ENCODE measurements at regions not wholly inside any gene's neighbourhood (a gene's known extent, or its start where the extent isn't known, plus 50 kb on each side); places are given as distances from the start of the nearest gene placed in this dataset.

DNA sequence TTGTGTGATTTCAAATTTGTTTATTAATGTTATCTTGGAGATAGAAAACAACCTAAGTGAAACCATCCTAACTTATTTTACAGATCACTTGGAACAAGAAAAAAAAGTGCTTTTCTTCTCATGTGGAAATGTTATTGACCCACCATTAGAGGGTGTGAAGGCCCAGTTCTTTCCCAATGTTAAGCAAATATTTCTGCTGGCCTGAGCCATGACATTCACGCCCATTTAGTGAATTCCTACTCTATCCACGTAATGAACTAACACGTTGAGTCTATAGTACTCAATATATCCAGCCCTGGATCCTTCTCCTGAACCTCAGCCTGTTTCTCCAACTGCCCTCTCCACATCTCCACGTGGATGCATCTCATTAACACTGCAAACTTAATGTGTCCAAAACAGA lies 180.6 kb upstream of the ZFP64 start:
- Histone ChIP-seq H3K36me3 (ENCODE audit: control insufficient read depth, insufficient read depth, low read length) (no peaks in the 10 kb centered on the region), H3K9me3 (peaks cover 14% of the 10 kb centered on the region), H3K27me3 (replicated peaks; ENCODE audit: control insufficient read depth, insufficient read depth, low read length) (no peaks in the 10 kb centered on the region), H3K4me1 (peaks cover 6% of the 10 kb centered on the region; the same call in 1 of the 2 replicates), H3K4me3 (ENCODE audit: low read depth, low read length) (no peak overlapping the region)
- H3K9me3 Mint-ChIP-seq (ENCODE audit: unreplicated experiment), result no peaks in the 10 kb centered on the region
- intact Hi-C loops (cut with micrococcal nuclease; ENCODE audit: unreplicated experiment), result no loop called here
- no peaks in the 10 kb centered on the region for H3K36me3 Mint-ChIP-seq (ENCODE audit: insufficient read depth, unreplicated experiment)
- TF ChIP-seq, protein P1, sequence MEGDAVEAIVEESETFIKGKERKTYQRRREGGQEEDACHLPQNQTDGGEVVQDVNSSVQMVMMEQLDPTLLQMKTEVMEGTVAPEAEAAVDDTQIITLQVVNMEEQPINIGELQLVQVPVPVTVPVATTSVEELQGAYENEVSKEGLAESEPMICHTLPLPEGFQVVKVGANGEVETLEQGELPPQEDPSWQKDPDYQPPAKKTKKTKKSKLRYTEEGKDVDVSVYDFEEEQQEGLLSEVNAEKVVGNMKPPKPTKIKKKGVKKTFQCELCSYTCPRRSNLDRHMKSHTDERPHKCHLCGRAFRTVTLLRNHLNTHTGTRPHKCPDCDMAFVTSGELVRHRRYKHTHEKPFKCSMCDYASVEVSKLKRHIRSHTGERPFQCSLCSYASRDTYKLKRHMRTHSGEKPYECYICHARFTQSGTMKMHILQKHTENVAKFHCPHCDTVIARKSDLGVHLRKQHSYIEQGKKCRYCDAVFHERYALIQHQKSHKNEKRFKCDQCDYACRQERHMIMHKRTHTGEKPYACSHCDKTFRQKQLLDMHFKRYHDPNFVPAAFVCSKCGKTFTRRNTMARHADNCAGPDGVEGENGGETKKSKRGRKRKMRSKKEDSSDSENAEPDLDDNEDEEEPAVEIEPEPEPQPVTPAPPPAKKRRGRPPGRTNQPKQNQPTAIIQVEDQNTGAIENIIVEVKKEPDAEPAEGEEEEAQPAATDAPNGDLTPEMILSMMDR (IDR thresholded peaks at IDR 0.05; ENCODE audit: insufficient read depth in 1 of 2, low read depth in 1 of 2, low read length in 1 of 2, severe bottlenecking in 1 of 2, unreplicated experiment in 1 of 2), result no peak
- H3K27ac Mint-ChIP-seq (ENCODE audit: unreplicated experiment), result no peak overlapping the region
- POLR2A ChIA-PET, result no interaction called here
- H3K4me3 Mint-ChIP-seq (ENCODE audit: unreplicated experiment), result no peak overlapping the region
- H3K4me1 Mint-ChIP-seq (ENCODE audit: low read depth, unreplicated experiment), result no peaks in the 10 kb centered on the region
- no TSS peak for BruUV-seq (replicated peaks)
- CTCF ChIA-PET, result interaction anchor here (0.5 to 1.3 kb wide), 2 partner anchors 22 to 59 kb away, joined by 4 to 5 read pairs; no protein-coding TSS in a partner anchor
- peaks cover 6% of the 10 kb centered on the region for H3K27me3 Mint-ChIP-seq (ENCODE audit: insufficient read depth, unreplicated experiment)
- DNase-seq, result no peak

DNA sequence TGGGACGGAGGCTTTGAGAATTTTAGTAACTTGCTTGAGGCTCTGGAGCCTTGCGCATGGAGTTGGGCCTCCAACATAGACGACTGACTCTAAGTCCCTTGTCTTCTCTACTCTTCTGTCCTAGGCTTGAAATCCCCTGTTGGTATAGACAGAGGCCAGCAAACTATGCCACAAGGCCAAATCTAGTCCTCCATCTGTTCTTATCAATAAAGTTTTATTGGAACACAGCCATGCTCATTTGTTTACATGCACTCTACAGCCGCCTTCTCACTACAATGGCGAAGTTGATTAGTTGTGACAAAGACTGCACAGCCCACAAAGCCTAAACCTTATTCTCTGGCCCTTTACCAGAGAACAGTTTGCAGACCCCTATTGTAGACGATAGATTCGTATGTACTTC lies 174.1 kb upstream of the ZFP64 start:
- Mint-ChIP-seq H3K36me3 (ENCODE audit: insufficient read depth, unreplicated experiment) (no peaks in the 10 kb centered on the region), H3K27me3 (ENCODE audit: insufficient read depth, unreplicated experiment) (peaks cover 6% of the 10 kb centered on the region), H3K9me3 (ENCODE audit: unreplicated experiment) (no peaks in the 10 kb centered on the region), H3K4me1 (ENCODE audit: low read depth, unreplicated experiment) (no peaks in the 10 kb centered on the region), H3K27ac (ENCODE audit: unreplicated experiment) (no peak overlapping the region), H3K4me3 (ENCODE audit: unreplicated experiment) (no peak overlapping the region)
- Histone ChIP-seq H3K27me3 (replicated peaks; ENCODE audit: control insufficient read depth, insufficient read depth, low read length) (no peaks in the 10 kb centered on the region), H3K9me3 (peaks cover 7% of the 10 kb centered on the region), H3K4me3 (ENCODE audit: low read depth, low read length) (no peak overlapping the region), H3K36me3 (ENCODE audit: control insufficient read depth, insufficient read depth, low read length) (no peaks in the 10 kb centered on the region), H3K4me1 (peaks cover 3% of the 10 kb centered on the region; the same call in 1 of the 2 replicates)
- TF ChIP-seq, protein P1 (IDR thresholded peaks at IDR 0.05; ENCODE audit: insufficient read depth in 1 of 2, low read depth in 1 of 2, low read length in 1 of 2, severe bottlenecking in 1 of 2, unreplicated experiment in 1 of 2), result no peak
- CTCF ChIA-PET, result interaction anchor here (0.6 kb wide), 1 partner anchor 17 kb away, joined by 3 read pairs; no protein-coding TSS in a partner anchor
- no peak for DNase-seq
- intact Hi-C loops (cut with micrococcal nuclease; ENCODE audit: unreplicated experiment), result no loop called here
- POLR2A ChIA-PET, result interaction anchor here (1.0 kb wide), 1 partner anchor 174 kb away, joined by 4 read pairs; the partner anchor contains the start of gene ZFP64
- BruUV-seq (replicated peaks), result no TSS peak

DNA sequence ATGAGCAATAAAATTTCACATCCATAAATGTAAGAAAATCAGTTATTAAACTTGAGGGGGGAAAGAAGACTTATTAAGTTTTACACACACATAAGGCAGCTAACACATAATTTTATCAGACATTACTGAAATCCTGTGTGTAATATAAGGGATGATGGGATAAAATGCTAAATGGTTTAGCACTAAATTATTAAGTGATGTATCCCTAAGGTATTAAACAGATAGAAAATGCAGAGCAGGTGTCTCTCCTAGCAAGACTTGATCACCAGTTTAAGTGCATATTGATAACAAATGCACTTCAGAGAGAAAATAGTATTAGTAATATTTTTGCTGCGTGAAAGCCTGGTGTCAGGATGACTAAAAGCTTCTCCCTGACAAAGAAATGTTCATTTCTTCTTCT lies 172.8 kb upstream of the ZFP64 start:
- Histone ChIP-seq H3K36me3 (ENCODE audit: control insufficient read depth, insufficient read depth, low read length) (no peaks in the 10 kb centered on the region), H3K4me3 (ENCODE audit: low read depth, low read length) (no peak overlapping the region), H3K9me3 (peaks cover under 1% of the 10 kb centered on the region; the same call in 1 of the 2 replicates), H3K27me3 (replicated peaks; ENCODE audit: control insufficient read depth, insufficient read depth, low read length) (no peaks in the 10 kb centered on the region), H3K4me1 (no peaks in the 10 kb centered on the region)
- H3K4me1 Mint-ChIP-seq (ENCODE audit: low read depth, unreplicated experiment), result no peaks in the 10 kb centered on the region
- TF ChIP-seq, protein P1 (IDR thresholded peaks at IDR 0.05; ENCODE audit: insufficient read depth in 1 of 2, low read depth in 1 of 2, low read length in 1 of 2, severe bottlenecking in 1 of 2, unreplicated experiment in 1 of 2), result no peak
- H3K9me3 Mint-ChIP-seq (ENCODE audit: unreplicated experiment), result no peaks in the 10 kb centered on the region
- H3K27ac Mint-ChIP-seq (ENCODE audit: unreplicated experiment), result no peak overlapping the region
- H3K4me3 Mint-ChIP-seq (ENCODE audit: unreplicated experiment), result no peak overlapping the region
- H3K27me3 Mint-ChIP-seq (ENCODE audit: insufficient read depth, unreplicated experiment), result peaks cover 13% of the 10 kb centered on the region
- intact Hi-C loops (cut with micrococcal nuclease; ENCODE audit: unreplicated experiment), result no loop called here
- BruUV-seq (replicated peaks), result no TSS peak
- no peak for DNase-seq
- ChIA-PET POLR2A (no interaction called here), CTCF (no interaction called here)
- no peaks in the 10 kb centered on the region for H3K36me3 Mint-ChIP-seq (ENCODE audit: insufficient read depth, unreplicated experiment)
